Chondrocyte (in vitro differentiated cells): ENCODE measurements at regions not wholly inside any gene's neighbourhood (a gene's known extent, or its start where the extent isn't known, plus 50 kb on each side); places are given as distances from the start of the nearest gene placed in this dataset.
"Not testable (repeated sequence)": the region's sequence is repeated elsewhere in the genome, so short reads cannot be mapped to it uniquely, and the experiment has no call there.

Source experiments
- DNase-seq: peaks from one replicate; pipeline ENCODE4 v3.0.0; 2021; ENCODE audit warnings: mixed read lengths, low spot score
- H3K27ac Mint-ChIP-seq: one replicate; pipeline ENCODE4 v1.8.0; 2021; ENCODE audit warnings: mild to moderate bottlenecking, moderate library complexity, mixed read lengths; ENCODE audit not compliant: unreplicated experiment
- H3K27me3 Mint-ChIP-seq: 2 replicates; pipeline ENCODE4 v1.8.0; 2021; ENCODE audit warnings: low read depth, mixed read lengths
- H3K36me3 Mint-ChIP-seq: 2 replicates; pipeline ENCODE4 v1.8.0; 2021; ENCODE audit warnings: low read depth, mixed read lengths
- H3K4me1 Mint-ChIP-seq: 2 replicates; pipeline ENCODE4 v1.8.0; 2021; ENCODE audit warnings: low read depth, mild to moderate bottlenecking, mixed read lengths
- H3K4me3 Mint-ChIP-seq: one replicate; pipeline ENCODE4 v1.8.0; 2021; ENCODE audit warnings: mild to moderate bottlenecking, moderate library complexity, mixed read lengths; ENCODE audit not compliant: unreplicated experiment
- H3K9me3 Mint-ChIP-seq: 2 replicates; pipeline ENCODE4 v1.8.0; 2021; ENCODE audit warnings: low read depth, mixed read lengths
- TF ChIP-seq, protein P1 (sequence below): fragments of 200-600 bp; sonication (generic); IDR thresholded peaks from 2 replicates; pipeline ENCODE4 v1.5.0; 2021; ENCODE audit warnings: antibody characterized with exemption, mild to moderate bottlenecking, moderate library complexity

GRCh38 chr3:127418560-127419147 is 130.8 kb upstream of the PRR20G start:
- TF ChIP-seq, protein P1, sequence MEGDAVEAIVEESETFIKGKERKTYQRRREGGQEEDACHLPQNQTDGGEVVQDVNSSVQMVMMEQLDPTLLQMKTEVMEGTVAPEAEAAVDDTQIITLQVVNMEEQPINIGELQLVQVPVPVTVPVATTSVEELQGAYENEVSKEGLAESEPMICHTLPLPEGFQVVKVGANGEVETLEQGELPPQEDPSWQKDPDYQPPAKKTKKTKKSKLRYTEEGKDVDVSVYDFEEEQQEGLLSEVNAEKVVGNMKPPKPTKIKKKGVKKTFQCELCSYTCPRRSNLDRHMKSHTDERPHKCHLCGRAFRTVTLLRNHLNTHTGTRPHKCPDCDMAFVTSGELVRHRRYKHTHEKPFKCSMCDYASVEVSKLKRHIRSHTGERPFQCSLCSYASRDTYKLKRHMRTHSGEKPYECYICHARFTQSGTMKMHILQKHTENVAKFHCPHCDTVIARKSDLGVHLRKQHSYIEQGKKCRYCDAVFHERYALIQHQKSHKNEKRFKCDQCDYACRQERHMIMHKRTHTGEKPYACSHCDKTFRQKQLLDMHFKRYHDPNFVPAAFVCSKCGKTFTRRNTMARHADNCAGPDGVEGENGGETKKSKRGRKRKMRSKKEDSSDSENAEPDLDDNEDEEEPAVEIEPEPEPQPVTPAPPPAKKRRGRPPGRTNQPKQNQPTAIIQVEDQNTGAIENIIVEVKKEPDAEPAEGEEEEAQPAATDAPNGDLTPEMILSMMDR, result no peak
- DNase-seq, result no peak
- no peak overlapping the region for H3K4me3 Mint-ChIP-seq
- no peak overlapping the region for H3K27ac Mint-ChIP-seq
- no peaks in the 10 kb centered on the region for H3K36me3 Mint-ChIP-seq
- H3K4me1 Mint-ChIP-seq, result no peaks in the 10 kb centered on the region
- peaks cover 57% of the 10 kb centered on the region for H3K27me3 Mint-ChIP-seq
- no peaks in the 10 kb centered on the region for H3K9me3 Mint-ChIP-seq

DNA sequence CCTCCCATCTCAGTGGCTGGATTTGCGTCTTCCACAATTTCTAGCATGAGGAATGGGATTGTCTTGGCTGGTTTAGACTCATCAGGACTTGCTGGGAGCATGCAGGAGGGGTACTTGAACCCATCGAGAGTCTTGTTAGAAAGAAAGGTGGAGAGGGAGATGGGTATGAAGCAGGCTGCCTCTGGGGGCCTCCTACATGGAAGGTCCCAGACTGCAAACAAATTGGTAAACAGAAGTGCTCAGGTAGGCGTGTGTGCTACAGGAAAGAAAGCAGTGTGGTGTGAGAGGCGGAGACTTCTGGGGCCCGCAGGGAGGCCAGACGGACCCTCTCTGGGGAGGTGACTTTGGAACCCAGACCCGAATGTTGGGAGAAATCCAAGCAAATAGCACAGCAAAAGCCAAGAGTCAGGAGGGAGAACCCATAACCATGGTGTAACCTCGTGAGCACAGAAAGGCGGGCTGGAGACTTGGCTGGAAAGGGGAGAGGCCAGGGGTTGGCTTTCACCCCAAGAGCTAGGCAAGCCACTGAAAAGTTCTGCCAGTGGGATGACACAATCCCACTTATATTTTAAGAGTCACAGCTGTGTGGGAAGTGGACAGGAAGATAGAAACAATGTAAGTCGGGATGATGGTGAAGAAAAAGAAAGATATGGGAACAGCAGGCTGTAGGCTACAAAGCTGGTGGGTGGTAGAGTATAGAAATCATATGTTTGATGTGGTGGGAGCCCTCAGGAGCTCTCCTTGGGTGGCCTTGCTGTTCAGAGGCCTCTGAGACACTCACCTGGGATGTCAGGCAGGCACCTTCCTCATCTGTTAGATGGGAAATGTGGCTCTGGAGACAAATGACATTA is 130.1 kb upstream of the PRR20G start:
- Mint-ChIP-seq H3K27ac (no peak overlapping the region), H3K27me3 (peaks cover 55% of the 10 kb centered on the region), H3K9me3 (no peaks in the 10 kb centered on the region), H3K4me1 (no peaks in the 10 kb centered on the region), H3K4me3 (no peak overlapping the region), H3K36me3 (no peaks in the 10 kb centered on the region)
- no peak for DNase-seq
- TF ChIP-seq, protein P1, result no peak

DNA sequence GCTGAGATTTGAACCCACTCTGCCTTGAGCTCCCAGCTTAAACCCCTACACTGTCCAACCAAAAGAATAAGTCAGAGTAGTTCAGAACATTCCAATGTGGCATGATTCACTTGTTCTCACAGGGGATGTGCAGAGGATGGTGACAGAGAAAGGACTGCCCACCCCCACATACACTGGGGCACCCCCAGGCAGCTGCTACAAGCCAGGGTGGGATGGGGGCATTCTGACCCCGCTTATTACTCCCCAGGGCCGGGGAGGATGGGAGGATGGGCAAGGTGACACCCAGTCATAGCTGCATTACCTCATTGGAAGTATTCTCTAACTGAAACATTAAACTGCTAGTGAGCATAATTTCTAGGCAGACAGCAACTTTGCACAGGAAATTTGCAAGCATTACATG is 126.0 kb upstream of the PRR20G start:
- no peak for DNase-seq
- Mint-ChIP-seq H3K4me3 (no peak overlapping the region), H3K9me3 (no peaks in the 10 kb centered on the region), H3K36me3 (peaks cover 2% of the 10 kb centered on the region), H3K27ac (no peak overlapping the region), H3K27me3 (peaks cover 54% of the 10 kb centered on the region), H3K4me1 (no peaks in the 10 kb centered on the region)
- TF ChIP-seq, protein P1, result no peak

DNA sequence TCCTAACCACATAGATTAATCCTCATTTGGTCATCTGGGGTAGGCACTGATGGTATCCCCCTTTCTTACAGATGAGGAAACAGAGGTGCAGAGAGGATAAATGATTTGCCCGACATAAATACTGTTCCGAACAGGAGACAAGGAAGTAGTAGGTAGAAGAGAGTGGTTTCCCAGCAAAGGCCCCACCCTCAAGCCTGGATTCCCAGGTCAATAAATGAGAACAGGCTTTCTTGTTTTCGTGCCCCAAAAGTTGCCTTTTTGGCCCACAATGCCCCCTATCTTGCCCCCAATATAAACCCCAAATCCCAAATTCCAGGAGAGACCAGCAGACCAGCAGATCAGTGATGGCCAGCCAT is 125.5 kb upstream of the PRR20G start:
- DNase-seq, result no peak
- no peaks in the 10 kb centered on the region for H3K4me1 Mint-ChIP-seq
- H3K4me3 Mint-ChIP-seq, result no peak overlapping the region
- H3K9me3 Mint-ChIP-seq, result no peaks in the 10 kb centered on the region
- peaks cover 49% of the 10 kb centered on the region for H3K27me3 Mint-ChIP-seq
- H3K36me3 Mint-ChIP-seq, result peaks cover 2% of the 10 kb centered on the region
- no peak overlapping the region for H3K27ac Mint-ChIP-seq
- TF ChIP-seq, protein P1, result no peak

DNA sequence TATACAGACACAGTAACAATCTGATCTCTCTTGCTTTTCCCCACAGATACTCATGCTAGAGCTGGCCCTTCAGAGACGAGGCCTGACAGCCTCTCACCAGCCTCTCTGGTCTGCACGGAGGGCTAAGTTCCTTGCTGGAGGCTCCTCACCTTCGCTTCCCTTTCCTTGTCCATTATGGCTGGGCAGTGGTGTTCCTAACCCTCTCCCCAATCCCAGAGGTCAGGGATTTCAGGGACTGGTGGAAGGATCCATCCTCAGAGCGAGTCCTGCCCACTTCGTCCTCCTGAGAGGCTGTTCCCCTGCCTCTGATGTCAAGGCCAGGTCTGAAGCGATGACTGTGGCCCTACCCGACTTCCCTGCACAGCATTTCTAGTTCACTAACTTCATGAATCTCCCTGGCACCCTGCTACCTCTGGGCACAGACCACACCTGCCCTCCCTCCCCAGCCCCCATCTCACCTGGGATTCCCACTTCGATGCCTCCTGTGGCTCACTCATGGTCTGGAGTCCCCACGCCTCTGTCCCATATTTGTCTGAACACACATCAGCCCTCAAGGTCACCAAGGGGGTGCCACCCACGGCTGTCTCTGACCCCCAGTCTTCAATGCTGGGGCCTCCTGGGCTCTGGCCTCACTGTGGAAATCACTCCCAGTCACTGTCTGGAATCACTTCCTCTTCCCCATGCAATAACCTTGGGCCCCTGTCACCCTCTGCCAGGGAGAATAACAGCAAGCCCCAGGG is 124.9 kb upstream of the PRR20G start:
- Mint-ChIP-seq H3K27ac (no peak overlapping the region), H3K36me3 (peaks cover 2% of the 10 kb centered on the region)
- DNase-seq, result no peak

GRCh38 chr3:127411875-127412274 is 124.0 kb upstream of the PRR20G start:
- H3K4me3 Mint-ChIP-seq, H3K27ac Mint-ChIP-seq, H3K4me1 Mint-ChIP-seq, H3K36me3 Mint-ChIP-seq, H3K9me3 Mint-ChIP-seq, DNase-seq: not testable (repeated sequence)
- peaks cover 38% of the 10 kb centered on the region for H3K27me3 Mint-ChIP-seq

More for the DNA sequence above, 124.9 kb upstream of the PRR20G start:
- no peak overlapping the region for H3K4me3 Mint-ChIP-seq
- H3K27me3 Mint-ChIP-seq, result peaks cover 46% of the 10 kb centered on the region
- H3K4me1 Mint-ChIP-seq, result no peaks in the 10 kb centered on the region
- no peaks in the 10 kb centered on the region for H3K9me3 Mint-ChIP-seq
- TF ChIP-seq, protein P1, result no peak
